ENCODE measurements at regions not wholly inside any gene's neighbourhood (a gene's known extent, or its start where the extent isn't known, plus 50 kb on each side); places are given as distances from the start of the nearest gene placed in this dataset.
A peak's percentile ranks its signal among the peaks of the same experiment; 100 is the strongest.

- peak; percentile 31 for TF ChIP-seq CTCF (IDR thresholded peaks at IDR 0.05; ENCODE audit: low read depth, low read length)
- TF ChIP-seq MYC (IDR thresholded peaks at IDR 0.05; ENCODE audit: low read depth, low read length) = no peak
- no peak for TF ChIP-seq MAX (IDR thresholded peaks at IDR 0.05; ENCODE audit: low read depth, low read length)
- TF ChIP-seq POLR2A (IDR thresholded peaks at IDR 0.05; ENCODE audit: extremely low read depth, insufficient read length) = no peak
Observed at GRCh38 chr2:211093743-211094303, 537.4 kb downstream of the CPS1 start.

All from NB4 (cell line).